Esophagus squamous epithelium (tissue), 5 donors: ENCODE measurements at regions not wholly inside any gene's neighbourhood (a gene's known extent, or its start where the extent isn't known, plus 50 kb on each side); places are given as distances from the start of the nearest gene placed in this dataset.

ENCODE experiments used
- DNase-seq: peaks from one replicate; lab custom pipeline; 2025; lab: John Stamatoyannopoulos, UW
- H3K27ac ChIP-seq, 4 donors: fragments of 200-600 bp; sonication (generic); one replicate each; pipeline ENCODE4 v1.5.1; 2016 to 2019; ENCODE audit warnings: mild to moderate bottlenecking in 1 of 4
- H3K27me3 ChIP-seq, 4 donors: fragments of 200-600 bp; sonication (generic); 1 replicate in 3 of 4; 2 replicates in 1 of 4; pipeline versions ENCODE4 v1.5.1 to v1.6.0; 2017 to 2021; ENCODE audit warnings: antibody characterized with exemption in 1 of 4
- H3K36me3 ChIP-seq, 3 donors: fragments of 200-600 bp; sonication (generic); one replicate each; pipeline ENCODE4 v1.5.1; 2016 to 2019
- H3K4me1 ChIP-seq, 3 donors: fragments of 200-600 bp; sonication (generic); one replicate each; pipeline ENCODE4 v1.5.1; 2017 to 2019
- H3K4me3 ChIP-seq, 4 donors: fragments of 200-600 bp; sonication (generic); 1 replicate in 3 of 4; 2 replicates in 1 of 4; pipeline ENCODE4 v1.5.1; 2016 to 2019; ENCODE audit warnings: mild to moderate bottlenecking in 2 of 4, moderate library complexity in 1 of 4
- H3K9me3 ChIP-seq, 3 donors: fragments of 200-600 bp; sonication (generic); one replicate each; pipeline ENCODE4 v1.5.1; 2016 to 2019
- POLR2A ChIP-seq, 4 donors: fragments of 450-650 bp; IDR thresholded peaks; one replicate each; pipeline ENCODE4 v1.6.1; 2017; ENCODE audit warnings: antibody characterized with exemption in 4 of 4, mild to moderate bottlenecking in 4 of 4, moderate library complexity in 3 of 4
- WGBS, 2 donors: methylation state at CpG; one replicate each; pipeline ENCODE4 v1.1.5; 2018; 5-methylcytosine and 5-hydroxymethylcytosine counted together
- intact Hi-C: fragments of 100-400 bp; cut with DNase I; formaldehyde crosslinking; loops from one replicate; pipeline ENCODE4 v1.15.0; 2022
- TF ChIP-seq, protein P1 (sequence below), 6 experiments: fragments of 450-650 bp in 4 of 6; fragments of 200-600 bp in 2 of 6; sonication (generic) in 2 of 6; IDR thresholded peaks; one replicate each; pipeline ENCODE4 v1.5.1; 2016 to 2019; ENCODE audit warnings: antibody characterized with exemption in 6 of 6, mild to moderate bottlenecking in 4 of 6, moderate library complexity in 4 of 6
- donor health status: DM: yes; HTN: yes; CAD: no.

DNA sequence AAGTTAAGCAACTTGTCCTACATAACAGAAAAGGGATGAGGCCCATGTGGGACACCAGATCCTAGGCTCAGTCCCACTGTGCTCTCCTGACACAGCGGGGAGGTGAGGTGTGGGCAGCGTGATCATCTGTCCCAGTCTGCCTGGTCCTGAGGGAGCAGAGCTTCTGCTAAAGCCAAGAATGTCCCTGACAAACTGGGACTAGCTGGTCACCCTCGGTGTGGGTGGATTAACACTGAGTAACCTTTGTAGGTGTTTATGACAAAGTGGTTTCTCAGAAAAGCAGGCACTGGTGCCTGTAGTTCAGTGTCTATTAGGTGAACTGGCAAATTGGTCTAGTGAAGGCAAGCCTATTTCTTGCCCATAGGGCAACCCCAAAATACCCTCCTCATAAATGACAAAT, 127.8 kb upstream of the HABP2 start:
- H3K4me1 ChIP-seq: peaks cover 0 to 9% (median 5%) of the 10 kb centered on the region in 3 donors
- WGBS, 2 donors: 87% methylated on average over 3 of the region's 3 CpGs
- peak overlapping the region in 2 of 4 donors; percentile 34 to 56 for H3K27ac ChIP-seq
- H3K36me3 ChIP-seq: no peaks in the 10 kb centered on the region
- H3K9me3 ChIP-seq: peaks cover 0 to 7% (median 6%) of the 10 kb centered on the region in 3 donors
- no peak overlapping the region for H3K4me3 ChIP-seq
- no peaks in the 10 kb centered on the region for H3K27me3 ChIP-seq
- intact Hi-C loops: no loop called here
- no peak for TF ChIP-seq POLR2A (IDR thresholded peaks at IDR 0.05)
- TF ChIP-seq, protein P1, sequence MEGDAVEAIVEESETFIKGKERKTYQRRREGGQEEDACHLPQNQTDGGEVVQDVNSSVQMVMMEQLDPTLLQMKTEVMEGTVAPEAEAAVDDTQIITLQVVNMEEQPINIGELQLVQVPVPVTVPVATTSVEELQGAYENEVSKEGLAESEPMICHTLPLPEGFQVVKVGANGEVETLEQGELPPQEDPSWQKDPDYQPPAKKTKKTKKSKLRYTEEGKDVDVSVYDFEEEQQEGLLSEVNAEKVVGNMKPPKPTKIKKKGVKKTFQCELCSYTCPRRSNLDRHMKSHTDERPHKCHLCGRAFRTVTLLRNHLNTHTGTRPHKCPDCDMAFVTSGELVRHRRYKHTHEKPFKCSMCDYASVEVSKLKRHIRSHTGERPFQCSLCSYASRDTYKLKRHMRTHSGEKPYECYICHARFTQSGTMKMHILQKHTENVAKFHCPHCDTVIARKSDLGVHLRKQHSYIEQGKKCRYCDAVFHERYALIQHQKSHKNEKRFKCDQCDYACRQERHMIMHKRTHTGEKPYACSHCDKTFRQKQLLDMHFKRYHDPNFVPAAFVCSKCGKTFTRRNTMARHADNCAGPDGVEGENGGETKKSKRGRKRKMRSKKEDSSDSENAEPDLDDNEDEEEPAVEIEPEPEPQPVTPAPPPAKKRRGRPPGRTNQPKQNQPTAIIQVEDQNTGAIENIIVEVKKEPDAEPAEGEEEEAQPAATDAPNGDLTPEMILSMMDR (IDR thresholded peaks at IDR 0.05): no peak
- no peak for DNase-seq

DNA sequence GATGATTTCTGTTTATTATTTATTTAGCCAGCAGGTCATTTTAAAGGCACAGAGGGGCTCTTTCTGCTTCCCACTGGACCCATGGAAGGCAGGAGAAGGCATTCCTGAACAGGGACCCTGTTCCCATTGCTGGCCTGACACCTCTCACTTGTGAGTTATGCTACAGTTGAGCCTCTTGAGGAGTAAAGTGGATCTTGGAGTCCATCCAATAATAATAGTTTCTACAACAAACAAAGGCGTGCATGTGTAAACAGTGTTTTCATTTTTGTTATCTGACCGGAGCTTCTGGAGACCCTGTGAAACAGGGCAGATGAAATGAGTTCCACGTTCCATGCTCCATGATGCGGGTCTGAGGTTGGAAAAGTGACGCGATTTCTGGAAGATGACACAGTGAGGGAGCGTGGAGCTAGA, 127.3 kb upstream of the HABP2 start:
- DNase-seq: no peak
- Histone ChIP-seq H3K9me3 (peaks cover 0 to 4% (median 1%) of the 10 kb centered on the region in 3 donors), H3K27ac (peak overlapping the region in 2 of 4 donors; percentile 34 to 56), H3K4me1 (peaks cover 0 to 9% (median 5%) of the 10 kb centered on the region in 3 donors), H3K4me3 (no peak overlapping the region), H3K36me3 (no peaks in the 10 kb centered on the region), H3K27me3 (no peaks in the 10 kb centered on the region)
- WGBS, 2 donors: 55 to 64% methylated on average over 7 of the region's 7 CpGs
- no peak for TF ChIP-seq POLR2A (IDR thresholded peaks at IDR 0.05)
- TF ChIP-seq, protein P1 (IDR thresholded peaks at IDR 0.05): no peak
- intact Hi-C loops: no loop called here

DNA sequence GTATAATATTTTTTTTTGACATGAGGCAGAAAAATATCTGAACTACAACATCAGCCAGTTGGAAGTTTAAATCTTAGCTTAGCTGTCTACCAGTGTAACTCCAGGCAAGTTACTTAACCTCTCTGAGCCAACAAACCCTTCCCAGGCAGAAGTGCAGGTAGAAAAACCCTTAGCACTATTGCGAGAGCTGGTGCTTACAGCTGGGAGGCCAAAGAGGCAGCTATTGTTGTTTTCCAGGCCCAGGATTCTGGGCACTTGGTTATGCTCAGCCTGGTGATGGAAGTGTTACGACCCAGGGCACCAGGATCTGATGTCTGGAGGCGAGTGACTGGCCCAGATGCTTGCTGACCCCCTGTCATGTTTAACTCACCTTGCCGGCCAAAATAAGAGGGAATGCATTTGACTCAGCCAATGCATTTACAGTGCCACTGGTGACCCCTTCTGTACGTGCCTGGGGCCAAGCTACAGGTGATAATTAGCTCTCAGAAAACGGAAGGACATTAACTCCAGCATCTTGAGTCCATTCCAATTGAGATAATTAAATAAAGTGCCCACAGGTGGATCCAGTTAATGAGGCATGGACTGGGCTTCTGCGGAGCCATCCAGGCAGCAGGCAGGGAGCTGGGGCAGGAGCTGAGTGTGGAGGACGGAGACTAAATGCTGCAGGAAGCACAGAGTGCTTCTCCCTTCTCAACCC, 126.5 kb upstream of the HABP2 start:
- DNase-seq: no peak
- TF ChIP-seq, protein P1 (IDR thresholded peaks at IDR 0.05): no peak
- no peak for TF ChIP-seq POLR2A (IDR thresholded peaks at IDR 0.05)
- H3K27me3 ChIP-seq: peaks cover 0 to 3% (median 0%) of the 10 kb centered on the region in 4 donors
- no peaks in the 10 kb centered on the region for H3K36me3 ChIP-seq
- peaks cover 0 to 9% (median 5%) of the 10 kb centered on the region in 3 donors for H3K4me1 ChIP-seq
- H3K9me3 ChIP-seq: no peaks in the 10 kb centered on the region
- intact Hi-C loops: no loop called here
- no peak overlapping the region for H3K4me3 ChIP-seq
- WGBS, 2 donors: 77 to 78% methylated on average over 6 to 8 of the region's 8 CpGs
- H3K27ac ChIP-seq: no peak overlapping the region

DNA sequence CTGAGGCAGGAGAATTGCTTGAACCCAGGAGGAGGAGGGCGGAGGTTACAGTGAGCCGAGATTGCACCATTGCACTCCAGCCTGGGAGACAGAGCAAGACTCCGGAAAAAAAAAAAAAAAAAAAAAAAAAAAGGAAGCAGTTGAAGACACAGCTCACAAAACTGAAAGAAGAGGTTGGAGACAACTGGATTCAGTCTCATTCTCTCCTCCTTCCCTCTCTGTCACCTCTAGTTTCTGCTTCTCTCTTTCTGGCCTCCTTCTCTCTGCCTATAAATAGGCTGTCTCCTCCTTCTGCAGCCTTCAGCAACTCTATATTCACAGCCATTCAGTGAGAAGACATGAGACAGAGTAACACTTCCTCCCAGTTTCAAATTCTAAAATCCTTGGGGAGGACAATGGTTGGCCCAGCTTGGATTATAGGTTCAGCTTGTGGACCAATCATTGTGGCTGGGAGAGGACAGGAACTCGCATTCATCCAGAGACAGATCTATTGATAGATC, 125.6 kb upstream of the HABP2 start:
- Histone ChIP-seq H3K36me3 (no peaks in the 10 kb centered on the region), H3K4me1 (peaks cover 0 to 9% (median 5%) of the 10 kb centered on the region in 3 donors), H3K27ac (no peak overlapping the region), H3K9me3 (no peaks in the 10 kb centered on the region), H3K4me3 (no peak overlapping the region), H3K27me3 (peaks cover 0 to 3% (median 0%) of the 10 kb centered on the region in 4 donors)
- intact Hi-C loops: no loop called here
- TF ChIP-seq, protein P1 (IDR thresholded peaks at IDR 0.05): no peak
- no peak for TF ChIP-seq POLR2A (IDR thresholded peaks at IDR 0.05)
- WGBS, 2 donors: 67 to 94% methylated on average over 4 of the region's 4 CpGs
- DNase-seq: no peak

DNA sequence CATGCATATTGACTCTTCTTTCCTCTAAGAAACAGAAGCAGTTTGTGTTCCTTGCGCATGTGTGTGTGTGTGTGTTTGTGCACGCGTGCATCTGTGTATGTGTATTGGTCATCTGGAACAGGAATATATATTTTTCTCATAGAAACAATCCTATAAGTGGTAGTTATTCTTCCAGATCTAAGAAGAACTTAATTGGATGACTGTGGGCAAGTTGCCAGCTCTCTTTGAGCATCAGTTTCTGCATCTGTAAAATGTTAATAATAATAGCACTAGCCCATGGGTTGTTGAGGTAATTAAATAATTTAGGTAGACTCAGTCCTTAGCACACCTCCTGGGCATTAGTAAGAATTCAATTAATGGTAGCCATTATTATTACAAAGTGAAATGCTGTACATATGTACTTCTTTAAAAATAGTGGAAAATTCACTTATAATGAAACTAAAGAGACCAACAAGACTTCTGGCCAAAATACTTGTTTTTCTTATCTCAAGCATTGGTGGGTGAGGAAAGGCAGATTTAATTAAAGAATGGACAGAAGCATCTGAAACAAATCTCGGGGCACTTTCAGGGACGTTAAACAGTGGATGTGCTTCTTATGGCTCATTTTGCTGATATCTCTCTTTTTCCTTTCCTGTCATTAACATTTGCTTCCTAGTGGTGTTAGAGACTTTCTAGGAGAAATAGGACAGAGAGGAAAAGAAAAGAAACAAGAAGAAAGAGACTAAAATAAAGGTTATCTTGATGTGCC, 124.9 kb upstream of the HABP2 start:
- H3K4me3 ChIP-seq: no peak overlapping the region
- peaks cover 0 to 9% (median 5%) of the 10 kb centered on the region in 3 donors for H3K4me1 ChIP-seq
- peaks cover 0 to 3% (median 0%) of the 10 kb centered on the region in 4 donors for H3K27me3 ChIP-seq
- no peaks in the 10 kb centered on the region for H3K9me3 ChIP-seq
- no peaks in the 10 kb centered on the region for H3K36me3 ChIP-seq
- 86 to 89% methylated on average over 5 of the region's 5 CpGs for WGBS, 2 donors
- intact Hi-C loops: no loop called here
- no peak for TF ChIP-seq POLR2A (IDR thresholded peaks at IDR 0.05)
- TF ChIP-seq, protein P1 (IDR thresholded peaks at IDR 0.05): no peak
- H3K27ac ChIP-seq: no peak overlapping the region
- no peak for DNase-seq
